Muscle of leg (tissue), 3 donors: ENCODE measurements at regions not wholly inside any gene's neighbourhood (a gene's known extent, or its start where the extent isn't known, plus 50 kb on each side); places are given as distances from the start of the nearest gene placed in this dataset.

ENCODE experiments used
- DNase-seq: peaks from one replicate; pipeline ENCODE4 v3.0.0; 2013
- H3K27ac ChIP-seq: one replicate; pipeline ENCODE4 v1.5.1; 2013; ENCODE audit warnings: mild to moderate bottlenecking, low read length, control low read depth
- H3K27me3 ChIP-seq: one replicate; pipeline ENCODE4 v1.6.1; 2013; ENCODE audit warnings: low read length; ENCODE audit not compliant: control insufficient read depth, insufficient read depth
- H3K36me3 ChIP-seq: one replicate; pipeline ENCODE4 v1.6.1; 2013; ENCODE audit warnings: low read length; ENCODE audit not compliant: control insufficient read depth, insufficient read depth
- H3K4me1 ChIP-seq: one replicate; pipeline ENCODE4 v1.6.1; 2013; ENCODE audit warnings: low read length; ENCODE audit not compliant: control insufficient read depth, insufficient read depth
- H3K4me3 ChIP-seq: one replicate; pipeline ENCODE4 v1.5.1; 2013; ENCODE audit warnings: low read length, control low read depth
- H3K9me3 ChIP-seq: replicated peaks from 2 replicates; pipeline ENCODE4 v1.6.1; 2013; ENCODE audit warnings: low read depth, low read length; ENCODE audit not compliant: control insufficient read depth
- WGBS: methylation state at CpG from one replicate; pipeline ENCODE4 v1.1.5; 2013; ENCODE audit warnings: missing lambda C conversion rate; ENCODE audit not compliant: insufficient coverage; 5-methylcytosine and 5-hydroxymethylcytosine counted together

GRCh38 chr2:173663835-173664512, 301.2 kb downstream of the SP3 start:
- Histone ChIP-seq H3K27ac (no peak overlapping the region), H3K4me1 (peaks cover 6% of the 10 kb centered on the region), H3K27me3 (no peaks in the 10 kb centered on the region), H3K9me3 (no peaks in the 10 kb centered on the region), H3K36me3 (no peaks in the 10 kb centered on the region), H3K4me3 (no peak overlapping the region)
- no peak for DNase-seq
- 60% methylated on average over 1 of the region's 5 CpGs for WGBS

DNA sequence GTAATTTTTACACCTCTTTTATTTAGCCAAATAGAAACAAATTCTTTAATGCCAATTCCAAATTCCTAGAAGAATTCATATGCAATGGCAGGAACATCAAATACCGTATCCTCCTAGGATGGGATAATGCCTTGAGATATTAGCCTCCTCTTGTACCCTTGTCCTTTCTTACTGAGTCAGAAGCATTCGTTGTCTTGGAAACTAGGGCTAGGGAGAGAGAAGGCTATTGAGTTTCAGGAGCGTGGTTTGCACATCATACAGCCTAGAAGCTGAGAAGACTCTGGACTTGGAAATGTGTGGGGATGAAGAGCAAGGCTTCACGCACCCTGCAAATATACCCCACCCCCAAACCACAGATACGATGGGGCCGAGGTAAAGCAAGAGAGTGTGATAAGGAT, 300.7 kb downstream of the SP3 start:
- no peaks in the 10 kb centered on the region for H3K27me3 ChIP-seq
- no peak for DNase-seq
- H3K9me3 ChIP-seq, result no peaks in the 10 kb centered on the region
- no peak overlapping the region for H3K27ac ChIP-seq
- H3K4me3 ChIP-seq, result no peak overlapping the region
- H3K4me1 ChIP-seq, result peaks cover 3% of the 10 kb centered on the region
- no peaks in the 10 kb centered on the region for H3K36me3 ChIP-seq
- 17% methylated on average over 1 of the region's 6 CpGs for WGBS

DNA sequence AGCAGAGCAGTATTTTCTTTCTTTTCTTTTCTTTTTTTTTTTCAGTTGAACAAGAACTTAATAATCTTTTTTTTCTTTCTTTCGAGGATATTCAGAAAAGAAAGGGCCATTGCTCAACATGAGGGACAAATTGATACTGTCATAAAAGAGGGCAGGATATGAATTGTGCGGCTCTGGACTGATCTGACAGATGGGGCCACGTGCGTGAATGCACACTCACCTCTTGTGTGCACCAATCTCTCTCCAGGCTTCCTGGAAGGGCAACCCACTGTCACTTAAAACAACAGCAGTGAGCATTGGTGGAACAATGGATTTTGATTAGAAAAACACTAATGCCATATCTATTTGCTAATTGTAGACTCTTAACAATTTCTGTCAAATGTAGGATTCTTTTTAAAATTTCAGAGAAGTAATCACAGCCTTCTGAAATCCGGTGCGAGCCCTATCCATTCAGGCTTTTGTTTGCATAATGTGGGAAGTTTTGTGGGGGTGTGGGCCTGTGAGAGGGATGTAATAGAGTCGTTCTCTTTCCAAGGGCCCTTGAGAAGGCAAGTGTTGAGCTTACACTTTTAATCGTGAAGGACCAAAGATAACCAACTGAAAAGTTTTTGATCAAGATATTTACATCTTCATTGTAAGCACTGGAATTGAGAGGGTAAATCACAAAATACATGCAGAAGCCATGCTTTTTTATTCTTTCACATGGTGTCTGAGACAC, 298.8 kb downstream of the SP3 start:
- Histone ChIP-seq H3K36me3 (no peaks in the 10 kb centered on the region), H3K4me3 (no peak overlapping the region), H3K9me3 (no peaks in the 10 kb centered on the region), H3K27me3 (no peaks in the 10 kb centered on the region), H3K4me1 (no peaks in the 10 kb centered on the region), H3K27ac (no peak overlapping the region)
- WGBS, result no CpG with 5 or more reads among the region's 8 CpGs
- DNase-seq, result no peak

DNA sequence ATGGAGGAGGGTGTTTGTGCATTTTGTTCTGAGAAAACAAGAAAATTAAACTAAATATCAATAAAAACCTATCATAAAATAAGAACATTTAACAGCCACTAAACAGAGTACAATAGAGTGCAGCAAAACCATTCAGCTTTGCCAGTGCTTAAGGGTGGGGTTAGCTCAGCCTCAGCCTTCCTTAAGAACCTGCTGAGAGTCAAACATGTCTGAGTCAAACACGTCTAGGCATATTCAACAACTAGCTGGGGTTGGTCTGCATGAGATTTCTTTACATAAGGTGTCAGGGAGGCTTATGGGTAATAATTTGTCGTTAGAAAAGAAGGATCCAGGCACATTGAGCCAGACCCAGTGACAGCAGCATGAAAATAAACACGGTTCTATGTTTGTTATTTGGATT, 298.2 kb downstream of the SP3 start:
- no peaks in the 10 kb centered on the region for H3K27me3 ChIP-seq
- no peak overlapping the region for H3K27ac ChIP-seq
- no peaks in the 10 kb centered on the region for H3K9me3 ChIP-seq
- no peak overlapping the region for H3K4me3 ChIP-seq
- WGBS, result 81% methylated on average over 3 of the region's 3 CpGs
- no peak for DNase-seq
- H3K4me1 ChIP-seq, result no peaks in the 10 kb centered on the region
- H3K36me3 ChIP-seq, result no peaks in the 10 kb centered on the region

DNA sequence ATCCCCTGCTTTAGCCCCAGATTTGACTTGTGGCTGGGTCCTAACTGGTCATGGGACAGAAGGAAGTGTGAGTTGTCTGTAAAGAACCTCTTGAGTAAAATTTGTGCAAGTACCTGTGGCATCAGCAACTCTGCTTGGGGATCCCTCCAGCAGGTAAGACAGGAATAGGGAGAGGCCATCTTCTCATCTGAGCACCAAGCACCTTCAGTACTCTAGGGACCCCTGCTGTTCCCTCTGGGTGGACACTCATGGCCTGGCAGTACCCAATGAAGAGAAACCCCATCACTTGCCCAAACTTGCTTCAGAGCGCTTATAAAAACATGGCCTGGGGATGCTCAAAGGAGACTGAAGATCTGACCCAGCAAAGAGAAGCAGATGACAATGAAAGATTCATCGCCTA, 297.8 kb downstream of the SP3 start:
- Histone ChIP-seq H3K4me1 (no peaks in the 10 kb centered on the region), H3K4me3 (no peak overlapping the region), H3K27ac (no peak overlapping the region), H3K9me3 (no peaks in the 10 kb centered on the region), H3K36me3 (no peaks in the 10 kb centered on the region), H3K27me3 (no peaks in the 10 kb centered on the region)
- DNase-seq, result no peak
- WGBS, result no CpG with 5 or more reads among the region's 2 CpGs

GRCh38 chr2:173669271-173669853, 295.8 kb downstream of the SP3 start:
- Histone ChIP-seq H3K4me3 (no peak overlapping the region), H3K36me3 (no peaks in the 10 kb centered on the region), H3K27me3 (no peaks in the 10 kb centered on the region), H3K27ac (no peak overlapping the region), H3K4me1 (no peaks in the 10 kb centered on the region), H3K9me3 (no peaks in the 10 kb centered on the region)
- no peak for DNase-seq
- WGBS, result no CpG with 5 or more reads among the region's 1 CpG

DNA sequence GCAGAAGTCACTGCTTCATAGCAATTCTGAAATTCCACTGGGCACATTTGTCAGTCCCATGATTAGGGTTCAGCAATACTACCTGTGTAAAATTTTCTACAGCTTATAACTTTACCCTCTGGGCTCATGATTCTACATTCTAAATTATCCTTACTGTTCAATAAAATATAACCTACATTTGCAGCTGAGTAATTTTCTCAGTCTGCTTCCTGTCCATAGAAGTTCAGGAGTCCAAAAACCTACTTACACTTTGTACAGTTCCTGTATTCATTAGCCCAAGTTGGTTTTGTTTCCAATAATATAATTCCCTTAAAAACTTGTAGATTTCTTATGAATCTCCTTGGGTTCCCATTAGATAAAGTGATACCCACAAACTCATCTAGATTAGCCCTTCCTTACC, 295.3 kb downstream of the SP3 start:
- H3K36me3 ChIP-seq, result no peaks in the 10 kb centered on the region
- no peaks in the 10 kb centered on the region for H3K4me1 ChIP-seq
- DNase-seq, result no peak
- no peak overlapping the region for H3K27ac ChIP-seq
- no peaks in the 10 kb centered on the region for H3K27me3 ChIP-seq
- H3K9me3 ChIP-seq, result no peaks in the 10 kb centered on the region
- no peak overlapping the region for H3K4me3 ChIP-seq

- DNase-seq, result no peak
- H3K27ac ChIP-seq, result no peak overlapping the region
- H3K36me3 ChIP-seq, result no peaks in the 10 kb centered on the region
- no peaks in the 10 kb centered on the region for H3K9me3 ChIP-seq
- 100% methylated on average over 1 of the region's 3 CpGs for WGBS
- no peaks in the 10 kb centered on the region for H3K27me3 ChIP-seq
- no peaks in the 10 kb centered on the region for H3K4me1 ChIP-seq
- H3K4me3 ChIP-seq, result no peak overlapping the region
Measured at GRCh38 chr2:173672573-173673340, 292.4 kb downstream of the SP3 start.

- DNase-seq, result no peak
- Histone ChIP-seq H3K9me3 (no peaks in the 10 kb centered on the region), H3K27me3 (no peaks in the 10 kb centered on the region), H3K36me3 (no peaks in the 10 kb centered on the region), H3K4me1 (no peaks in the 10 kb centered on the region), H3K27ac (no peak overlapping the region), H3K4me3 (no peak overlapping the region)
- WGBS, result no CpG with 5 or more reads among the region's 1 CpG
Measured at GRCh38 chr2:173673640-173674039, 291.5 kb downstream of the SP3 start.

- H3K4me3 ChIP-seq, result no peak overlapping the region
- no peak overlapping the region for H3K27ac ChIP-seq
- no peaks in the 10 kb centered on the region for H3K4me1 ChIP-seq
- H3K9me3 ChIP-seq, result peaks cover 4% of the 10 kb centered on the region
- WGBS, result no CpG with 5 or more reads among the region's 1 CpG
- H3K27me3 ChIP-seq, result no peaks in the 10 kb centered on the region
- no peak for DNase-seq
- no peaks in the 10 kb centered on the region for H3K36me3 ChIP-seq
Measured at GRCh38 chr2:173676647-173677046, 288.5 kb downstream of the SP3 start.
